H1 (cell line): ENCODE measurements at regions not wholly inside any gene's neighbourhood (a gene's known extent, or its start where the extent isn't known, plus 50 kb on each side); places are given as distances from the start of the nearest gene placed in this dataset.

Experiments
- CTCF ChIA-PET: fragments of 300-600 bp; sonication (Branson Sonifier 250); formaldehyde crosslinking; loops from one replicate; lab custom pipeline; 2021; ENCODE audit not compliant: partially characterized antibody; lab: Charles Lee
- POLR2A ChIA-PET: fragments of 300-600 bp; sonication (Branson Sonifier 250); formaldehyde crosslinking; loops from one replicate; lab custom pipeline; 2021; ENCODE audit warnings: inconsistent platforms; ENCODE audit not compliant: partially characterized antibody; lab: Charles Lee
- DNase-seq, 2 experiments: peaks; one replicate each; pipeline versions ENCODE4 v3.0.0 to v3.0.0-alpha.2; 2010 to 2022; ENCODE audit warnings: low spot score in 2 of 2, low read depth in 1 of 2, mixed read lengths in 1 of 2
- FAIRE-seq: peaks from 2 replicates; lab custom pipeline; 2011; peaks lifted over from hg19 to GRCh38; lab: Jason Lieb, UNC
- H2AFZ ChIP-seq: 2 replicates; pipeline ENCODE4 v1.8.1; 2012; ENCODE audit warnings: low read length, inconsistent platforms
- H2AK5ac ChIP-seq: 2 replicates; pipeline ENCODE4 v1.6.1; 2013; ENCODE audit warnings: low read depth, low read length
- H2BK120ac ChIP-seq: replicated peaks from 2 replicates; pipeline ENCODE3; 2013; ENCODE audit warnings: low read depth, low read length, inconsistent platforms
- H2BK12ac ChIP-seq: 2 replicates; pipeline ENCODE4 v1.6.1; 2013; ENCODE audit warnings: low read depth, low read length
- H2BK15ac ChIP-seq: 2 replicates; pipeline ENCODE4 v1.6.1; 2013; ENCODE audit warnings: low read length
- H2BK20ac ChIP-seq: 2 replicates; pipeline ENCODE4 v1.6.1; 2013; ENCODE audit warnings: low read length
- H2BK5ac ChIP-seq: 2 replicates; pipeline ENCODE4 v1.6.1; 2013; ENCODE audit warnings: low read depth, low read length
- H3K14ac ChIP-seq: 2 replicates; pipeline ENCODE4 v1.6.1; 2013; ENCODE audit warnings: inconsistent platforms; ENCODE audit not compliant: insufficient read length
- H3K18ac ChIP-seq: 2 replicates; pipeline ENCODE4 v1.6.1; 2013; ENCODE audit warnings: low read length; ENCODE audit errors: extremely low read depth
- H3K23ac ChIP-seq: 2 replicates; pipeline ENCODE4 v1.6.1; 2013; ENCODE audit warnings: inconsistent platforms; ENCODE audit not compliant: insufficient read length
- H3K23me2 ChIP-seq: 2 replicates; pipeline ENCODE4 v1.6.1; 2013; ENCODE audit warnings: low read depth, low read length
- H3K27ac ChIP-seq: 2 replicates; pipeline ENCODE4 v1.6.1; 2011; ENCODE audit warnings: low read depth, low read length, inconsistent platforms
- H3K27me3 ChIP-seq, 4 experiments: replicated peaks in 1 of 4; 1 replicate in 1 of 4; 2 replicates in 3 of 4; pipeline versions ENCODE4 v1.6.1 to v1.8.1; 2011 to 2013; ENCODE audit warnings: low read length in 3 of 4, mild to moderate bottlenecking in 3 of 4, inconsistent platforms in 2 of 4, mixed read lengths in 2 of 4, moderate library complexity in 1 of 4; ENCODE audit not compliant: control insufficient read depth in 3 of 4, insufficient read depth in 3 of 4; ENCODE audit errors: extremely low read depth in 1 of 4
- H3K36me3 ChIP-seq, 4 experiments: 2 replicates each; pipeline versions ENCODE4 v1.6.1 to v1.8.1; 2011 to 2013; ENCODE audit warnings: mild to moderate bottlenecking in 4 of 4, low read length in 3 of 4, moderate library complexity in 2 of 4, control low read depth in 1 of 4, inconsistent platforms in 1 of 4; ENCODE audit not compliant: insufficient read depth in 4 of 4, control insufficient read depth in 2 of 4
- H3K4ac ChIP-seq: replicated peaks from 2 replicates; pipeline ENCODE3; 2013; ENCODE audit warnings: low read length, low read depth, mixed read lengths, inconsistent platforms; ENCODE audit not compliant: insufficient read length
- H3K4me1 ChIP-seq, 4 experiments: replicated peaks in 1 of 4; 1 replicate in 1 of 4; 2 replicates in 3 of 4; pipeline versions ENCODE4 v1.6.1 to v1.8.1; 2011 to 2013; ENCODE audit warnings: low read length in 3 of 4, inconsistent platforms in 2 of 4, mixed read lengths in 1 of 4; ENCODE audit not compliant: insufficient read depth in 4 of 4, control insufficient read depth in 3 of 4
- H3K4me2 ChIP-seq, 2 experiments: 2 replicates each; pipeline versions ENCODE4 v1.6.1 to v1.8.1; 2011 to 2013; ENCODE audit warnings: low read depth in 2 of 2, low read length in 2 of 2, control low read depth in 1 of 2, inconsistent platforms in 1 of 2, mild to moderate bottlenecking in 1 of 2; ENCODE audit not compliant: insufficient read depth in 1 of 2
- H3K4me3 ChIP-seq, 4 experiments: fragments of 200-600, 300-600 bp in 1 of 4; sonication (generic), shearing (Covaris generic), sonication (Bioruptor Twin) in 1 of 4; 2 replicates each; pipeline versions ENCODE4 v1.5.1 to v1.8.1; 2011 to 2016; ENCODE audit warnings: low read length in 4 of 4, low read depth in 3 of 4, control low read depth in 2 of 4, inconsistent platforms in 2 of 4, mild to moderate bottlenecking in 2 of 4, mixed read lengths in 1 of 4, moderate library complexity in 1 of 4; ENCODE audit not compliant: insufficient read depth in 2 of 4; ENCODE audit errors: extremely low read depth in 1 of 4
- H3K56ac ChIP-seq: replicated peaks from 2 replicates; pipeline ENCODE3; 2013; ENCODE audit warnings: low read depth, mild to moderate bottlenecking, mixed read lengths, low read length, inconsistent platforms; ENCODE audit not compliant: insufficient read length
- H3K79me1 ChIP-seq: 2 replicates; pipeline ENCODE4 v1.6.1; 2013; ENCODE audit warnings: low read depth, low read length, control low read depth
- H3K79me2 ChIP-seq, 2 experiments: 2 replicates each; pipeline versions ENCODE4 v1.6.1 to v1.8.1; 2012 to 2013; ENCODE audit warnings: low read length in 2 of 2, mild to moderate bottlenecking in 2 of 2, inconsistent platforms in 1 of 2; ENCODE audit not compliant: insufficient read depth in 2 of 2, control insufficient read depth in 1 of 2
- H3K9ac ChIP-seq, 4 experiments: replicated peaks in 1 of 4; 1 replicate in 1 of 4; 2 replicates in 3 of 4; pipeline versions ENCODE4 v1.6.1 to v1.8.1; 2011 to 2013; ENCODE audit warnings: low read depth in 3 of 4, low read length in 3 of 4, control low read depth in 2 of 4, mild to moderate bottlenecking in 2 of 4, moderate library complexity in 2 of 4, inconsistent platforms in 1 of 4; ENCODE audit errors: extremely low read depth in 1 of 4
- H3K9me3 ChIP-seq, 2 experiments: 2 replicates each; pipeline versions ENCODE4 v1.6.1 to v1.8.1; 2012 to 2013; ENCODE audit warnings: mild to moderate bottlenecking in 2 of 2, moderate library complexity in 2 of 2, control low read depth in 1 of 2, inconsistent platforms in 1 of 2, low read depth in 1 of 2, low read length in 1 of 2, mixed read lengths in 1 of 2; ENCODE audit not compliant: insufficient read depth in 2 of 2
- H4K20me1 ChIP-seq, 2 experiments: replicated peaks in 1 of 2; 2 replicates each; pipeline versions ENCODE3 to v1.8.1; 2011 to 2013; ENCODE audit warnings: inconsistent platforms in 2 of 2, low read length in 2 of 2, mild to moderate bottlenecking in 1 of 2; ENCODE audit not compliant: insufficient read depth in 2 of 2, control insufficient read depth in 1 of 2
- H4K5ac ChIP-seq: 2 replicates; pipeline ENCODE4 v1.6.1; 2013; ENCODE audit warnings: low read length, low read depth, mixed read lengths, inconsistent platforms; ENCODE audit not compliant: insufficient read length
- H4K8ac ChIP-seq: 2 replicates; pipeline ENCODE4 v1.8.0; 2013; ENCODE audit warnings: mild to moderate bottlenecking, moderate library complexity, low read length, inconsistent platforms; ENCODE audit not compliant: insufficient read depth; ENCODE audit errors: extremely low read depth
- H4K91ac ChIP-seq: replicated peaks from 2 replicates; pipeline ENCODE3; 2013; ENCODE audit warnings: low read length, mixed read lengths, inconsistent platforms; ENCODE audit not compliant: insufficient read length
- TAF7 ChIP-seq: optimal IDR thresholded peaks from 2 replicates; pipeline ENCODE3; 2011; ENCODE audit warnings: low read depth, mild to moderate bottlenecking, inconsistent platforms, low read length, moderate library complexity, borderline replicate concordance
- WGBS, 2 experiments: shearing (Covaris generic) in 1 of 2; methylation state at CpG; one replicate each; pipeline versions ENCODE4 v1.1.6 to v1.1.7; 2013 to 2015; ENCODE audit warnings: low lambda C conversion rate in 2 of 2, mixed read lengths in 2 of 2, inconsistent platforms in 1 of 2, low coverage in 1 of 2, missing lambda C conversion rate in 1 of 2; ENCODE audit not compliant: insufficient replicate concordance in 2 of 2, insufficient coverage in 1 of 2, insufficient read length in 1 of 2; ENCODE audit errors: extremely low coverage in 1 of 2, missing lambda C conversion rate in 1 of 2; 5-methylcytosine and 5-hydroxymethylcytosine counted together

GRCh38 chr16:9258423-9259051 lies 167.1 kb downstream of the HAPSTR1 start:
- Histone ChIP-seq H4K91ac (peak overlapping the region; percentile 28), H2BK5ac (no peak overlapping the region), H3K14ac (no peak overlapping the region), H2AFZ (peak overlapping the region; percentile 91), H3K23ac (no peak overlapping the region), H4K5ac (no peak overlapping the region), H3K4me2 (no peak overlapping the region), H3K4me1 (peaks cover 0 to 4% (median under 1%) of the 10 kb centered on the region in 4 experiments; a peak in 3 of 7 replicates), H2BK20ac (peak overlapping the region; percentile 53; the same call in 1 of the 2 replicates), H2BK120ac (no peak overlapping the region), H4K20me1 (no peaks in the 10 kb centered on the region), H3K79me1 (no peaks in the 10 kb centered on the region), H3K18ac (no peak overlapping the region), H3K56ac (no peak overlapping the region), H3K9me3 (no peaks in the 10 kb centered on the region), H3K23me2 (no peaks in the 10 kb centered on the region), H3K4ac (no peak overlapping the region), H2BK15ac (peak overlapping the region; percentile 50), H3K9ac (no peak overlapping the region), H4K8ac (no peak overlapping the region), H2BK12ac (peak overlapping the region; percentile 27; the same call in 1 of the 2 replicates), H2AK5ac (no peak overlapping the region), H3K27ac (no peak overlapping the region), H3K27me3 (no peaks in the 10 kb centered on the region), H3K79me2 (no peaks in the 10 kb centered on the region), H3K36me3 (no peaks in the 10 kb centered on the region), H3K4me3 (no peak overlapping the region)
- POLR2A ChIA-PET: no interaction called here
- WGBS, 2 experiments: 48% methylated on average over 14 of the region's 14 CpGs; no CpG with 5 or more reads in 1 of the 2 experiments
- DNase-seq: peak; percentile 43 to 83
- CTCF ChIA-PET: interaction anchor here (0.5 to 10.8 kb wide), 75 partner anchors 9 to 1068 kb away, joined by 3 to 86 read pairs (median 4); partner anchors contain the start of gene GRIN2A
- FAIRE-seq: peak; percentile 91
- TF ChIP-seq TAF7: no peak
